ENCODE measurements at regions not wholly inside any gene's neighbourhood (a gene's known extent, or its start where the extent isn't known, plus 50 kb on each side); places are given as distances from the start of the nearest gene placed in this dataset.
A peak's percentile ranks its signal among the peaks of the same experiment; 100 is the strongest.
"Not testable (repeated sequence)": the region's sequence is repeated elsewhere in the genome, so short reads cannot be mapped to it uniquely, and the experiment has no call there.

GRCh38 chr3:106945435-106945834 is 431.8 kb upstream of the CCDC54 start:
- peak; percentile 67 for DNase-seq

GRCh38 chr3:106946866-106947265 is 430.4 kb upstream of the CCDC54 start:
- no peak for DNase-seq

- DNase-seq = no peak
Observed at GRCh38 chr3:106957029-106957428, 420.2 kb upstream of the CCDC54 start.

- peak; percentile 14 for DNase-seq
Observed at GRCh38 chr3:106962993-106963392, 414.2 kb upstream of the CCDC54 start.

GRCh38 chr3:106963442-106963841 is 413.8 kb upstream of the CCDC54 start:
- peak; percentile 0 for DNase-seq

- no peak for DNase-seq
Observed at GRCh38 chr3:106965307-106965706, 411.9 kb upstream of the CCDC54 start.

GRCh38 chr3:106969596-106969995 is 407.6 kb upstream of the CCDC54 start:
- no peak for DNase-seq

- no peak for DNase-seq
Observed at GRCh38 chr3:106981392-106981791, 395.8 kb upstream of the CCDC54 start.

GRCh38 chr3:106985721-106986120 is 391.5 kb upstream of the CCDC54 start:
- no peak for DNase-seq

GRCh38 chr3:106998841-106999682 is 378.2 kb upstream of the CCDC54 start:
- DNase-seq = not testable (repeated sequence)

- DNase-seq = no peak
Observed at GRCh38 chr3:107001635-107002034, 375.6 kb upstream of the CCDC54 start.

- not testable (repeated sequence) for DNase-seq
Observed at GRCh38 chr3:107005352-107005751, 371.9 kb upstream of the CCDC54 start.

- no peak for DNase-seq
Observed at GRCh38 chr3:107008213-107008612, 369.0 kb upstream of the CCDC54 start.

GRCh38 chr3:107013641-107014040 is 363.6 kb upstream of the CCDC54 start:
- DNase-seq = no peak

- peak; percentile 18 for DNase-seq
Observed at GRCh38 chr3:107024551-107025026, 352.6 kb upstream of the CCDC54 start.

- DNase-seq = no peak
Observed at GRCh38 chr3:107025961-107026360, 351.3 kb upstream of the CCDC54 start.

- DNase-seq = no peak
Observed at GRCh38 chr3:107028086-107028485, 349.2 kb upstream of the CCDC54 start.

GRCh38 chr3:107028626-107029025 is 348.6 kb upstream of the CCDC54 start:
- DNase-seq = peak; percentile 0

- no peak for DNase-seq
Observed at GRCh38 chr3:107032111-107032510, 345.1 kb upstream of the CCDC54 start.

- DNase-seq = no peak
Observed at GRCh38 chr3:107034142-107034541, 343.1 kb upstream of the CCDC54 start.

GRCh38 chr3:107035176-107035575 is 342.1 kb upstream of the CCDC54 start:
- DNase-seq = no peak

- DNase-seq = no peak
Observed at GRCh38 chr3:107044677-107045076, 332.6 kb upstream of the CCDC54 start.

GRCh38 chr3:107045791-107046190 is 331.4 kb upstream of the CCDC54 start:
- DNase-seq = no peak

GRCh38 chr3:107055181-107055942 is 321.9 kb upstream of the CCDC54 start:
- no peak for DNase-seq

All from NCI-H69 (cell line).